Ecto neural progenitor cell (in vitro differentiated cells): ENCODE measurements at regions not wholly inside any gene's neighbourhood (a gene's known extent, or its start where the extent isn't known, plus 50 kb on each side); places are given as distances from the start of the nearest gene placed in this dataset.

ENCODE experiments used
- DNase-seq: peaks from one replicate; pipeline ENCODE4 v3.0.0-alpha.2; 2018; ENCODE audit warnings: low spot score

GRCh38 chr3:35498506-35499210, 140.7 kb upstream of the ARPP21 start:
- DNase-seq = no peak

GRCh38 chr3:35500641-35501350, 138.5 kb upstream of the ARPP21 start:
- no peak for DNase-seq

- no peak for DNase-seq
Observed at GRCh38 chr3:35502699-35503098, 136.6 kb upstream of the ARPP21 start.

GRCh38 chr3:35505181-35505580, 134.1 kb upstream of the ARPP21 start:
- peak; percentile 91 for DNase-seq

GRCh38 chr3:35505772-35506171, 133.6 kb upstream of the ARPP21 start:
- DNase-seq = no peak

- DNase-seq = no peak
Observed at GRCh38 chr3:35519936-35520335, 119.4 kb upstream of the ARPP21 start.

GRCh38 chr3:35521196-35521595, 118.1 kb upstream of the ARPP21 start:
- DNase-seq = no peak

GRCh38 chr3:35522450-35522849, 116.9 kb upstream of the ARPP21 start:
- no peak for DNase-seq

- no peak for DNase-seq
Observed at GRCh38 chr3:35523074-35523473, 116.3 kb upstream of the ARPP21 start.

- no peak for DNase-seq
Observed at GRCh38 chr3:35523838-35524237, 115.5 kb upstream of the ARPP21 start.

GRCh38 chr3:35524856-35525255, 114.5 kb upstream of the ARPP21 start:
- DNase-seq = no peak

- no peak for DNase-seq
Observed at GRCh38 chr3:35528728-35529127, 110.6 kb upstream of the ARPP21 start.

GRCh38 chr3:35529337-35529736, 110.0 kb upstream of the ARPP21 start:
- no peak for DNase-seq

GRCh38 chr3:35537265-35537664, 102.1 kb upstream of the ARPP21 start:
- DNase-seq = no peak

- no peak for DNase-seq
Observed at GRCh38 chr3:35544976-35545375, 94.3 kb upstream of the ARPP21 start.

GRCh38 chr3:35549690-35550089, 89.6 kb upstream of the ARPP21 start:
- no peak for DNase-seq

- no peak for DNase-seq
Observed at GRCh38 chr3:35562141-35562540, 77.2 kb upstream of the ARPP21 start.

GRCh38 chr3:35565048-35565447, 74.3 kb upstream of the ARPP21 start:
- DNase-seq = no peak
